Loucy (cell line): ENCODE measurements at regions not wholly inside any gene's neighbourhood (a gene's known extent, or its start where the extent isn't known, plus 50 kb on each side); places are given as distances from the start of the nearest gene placed in this dataset.

ENCODE experiments used
- CTCF ChIP-seq: fragments of 200-600 bp; sonication (generic); conservative IDR thresholded peaks from 2 replicates; pipeline ENCODE4 v1.5.1; 2014; ENCODE audit warnings: mild to moderate bottlenecking, antibody characterized with exemption, low read length
- EZH2phosphoT487 ChIP-seq: fragments of 200-600 bp; IDR thresholded peaks from 2 replicates; pipeline ENCODE4 v1.6.1; 2018; ENCODE audit warnings: antibody characterized with exemption, mild to moderate bottlenecking, moderate library complexity, borderline replicate concordance

- TF ChIP-seq EZH2phosphoT487 (no peak), CTCF (no peak)
Observed at GRCh38 chr1:229141271-229141670, 129.6 kb upstream of the RAB4A start.
